ENCODE measurements at regions not wholly inside any gene's neighbourhood (a gene's known extent, or its start where the extent isn't known, plus 50 kb on each side); places are given as distances from the start of the nearest gene placed in this dataset.

DNA sequence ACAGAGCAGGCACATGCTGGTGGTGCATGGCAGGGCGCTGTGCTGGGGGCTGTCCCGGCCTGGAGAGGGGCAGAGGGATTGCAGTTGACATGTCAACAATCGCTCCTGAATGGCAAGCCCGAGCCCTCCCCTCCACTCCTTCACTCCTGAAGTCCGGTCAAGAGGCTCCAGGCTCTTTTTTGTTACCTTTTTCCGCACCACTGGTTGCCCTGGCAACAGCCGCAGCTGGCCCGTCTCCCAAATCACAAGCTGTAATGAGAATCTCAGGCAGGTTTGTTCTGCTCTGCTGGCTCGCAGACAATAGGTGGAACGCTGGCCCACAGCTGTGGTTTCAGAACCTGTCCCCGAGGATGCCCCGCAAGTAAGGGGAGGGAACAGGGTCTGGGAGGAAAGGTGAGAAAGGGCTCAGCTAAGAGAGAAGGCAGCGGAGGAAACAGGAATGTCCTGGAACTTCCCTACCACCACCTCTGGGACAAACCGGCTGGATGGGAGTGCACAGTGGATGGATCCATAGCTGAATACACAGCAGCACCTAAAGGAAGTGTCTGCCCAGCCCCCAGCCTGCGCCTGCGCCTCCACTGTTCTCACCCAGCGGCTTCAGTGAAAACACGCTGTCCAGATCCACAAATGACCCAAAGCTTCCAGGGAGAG is 58.9 kb downstream of the CALML3 start:
- H3K27ac Mint-ChIP-seq (ENCODE audit: unreplicated experiment) = peak overlapping the region; percentile 19
- peaks cover 9% of the 10 kb centered on the region for H3K36me3 Mint-ChIP-seq (ENCODE audit: insufficient read depth, unreplicated experiment)
- TF ChIP-seq, protein P1, sequence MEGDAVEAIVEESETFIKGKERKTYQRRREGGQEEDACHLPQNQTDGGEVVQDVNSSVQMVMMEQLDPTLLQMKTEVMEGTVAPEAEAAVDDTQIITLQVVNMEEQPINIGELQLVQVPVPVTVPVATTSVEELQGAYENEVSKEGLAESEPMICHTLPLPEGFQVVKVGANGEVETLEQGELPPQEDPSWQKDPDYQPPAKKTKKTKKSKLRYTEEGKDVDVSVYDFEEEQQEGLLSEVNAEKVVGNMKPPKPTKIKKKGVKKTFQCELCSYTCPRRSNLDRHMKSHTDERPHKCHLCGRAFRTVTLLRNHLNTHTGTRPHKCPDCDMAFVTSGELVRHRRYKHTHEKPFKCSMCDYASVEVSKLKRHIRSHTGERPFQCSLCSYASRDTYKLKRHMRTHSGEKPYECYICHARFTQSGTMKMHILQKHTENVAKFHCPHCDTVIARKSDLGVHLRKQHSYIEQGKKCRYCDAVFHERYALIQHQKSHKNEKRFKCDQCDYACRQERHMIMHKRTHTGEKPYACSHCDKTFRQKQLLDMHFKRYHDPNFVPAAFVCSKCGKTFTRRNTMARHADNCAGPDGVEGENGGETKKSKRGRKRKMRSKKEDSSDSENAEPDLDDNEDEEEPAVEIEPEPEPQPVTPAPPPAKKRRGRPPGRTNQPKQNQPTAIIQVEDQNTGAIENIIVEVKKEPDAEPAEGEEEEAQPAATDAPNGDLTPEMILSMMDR (IDR thresholded peaks at IDR 0.05; ENCODE audit: unreplicated experiment) = no peak
- no peak for DNase-seq
- intact Hi-C loops (cut with micrococcal nuclease; ENCODE audit: unreplicated experiment) = loop anchor here (2.0 kb wide), 1 partner anchor 37 kb away; no protein-coding TSS in a partner anchor
- no peaks in the 10 kb centered on the region for H3K9me3 Mint-ChIP-seq (ENCODE audit: low read depth, unreplicated experiment)
- peaks cover 38% of the 10 kb centered on the region for H3K4me1 Mint-ChIP-seq (ENCODE audit: low read depth, unreplicated experiment)
- no TSS peak for BruUV-seq (replicated peaks)
- H3K27me3 Mint-ChIP-seq (ENCODE audit: unreplicated experiment) = no peaks in the 10 kb centered on the region
- CTCF ChIA-PET = interaction anchor here (0.6 to 4.0 kb wide), 3 partner anchors 29 to 36 kb away, joined by 3 to 13 read pairs (median 3); no protein-coding TSS in a partner anchor
- no peak overlapping the region for H3K4me3 Mint-ChIP-seq (ENCODE audit: low read depth, unreplicated experiment)

DNA sequence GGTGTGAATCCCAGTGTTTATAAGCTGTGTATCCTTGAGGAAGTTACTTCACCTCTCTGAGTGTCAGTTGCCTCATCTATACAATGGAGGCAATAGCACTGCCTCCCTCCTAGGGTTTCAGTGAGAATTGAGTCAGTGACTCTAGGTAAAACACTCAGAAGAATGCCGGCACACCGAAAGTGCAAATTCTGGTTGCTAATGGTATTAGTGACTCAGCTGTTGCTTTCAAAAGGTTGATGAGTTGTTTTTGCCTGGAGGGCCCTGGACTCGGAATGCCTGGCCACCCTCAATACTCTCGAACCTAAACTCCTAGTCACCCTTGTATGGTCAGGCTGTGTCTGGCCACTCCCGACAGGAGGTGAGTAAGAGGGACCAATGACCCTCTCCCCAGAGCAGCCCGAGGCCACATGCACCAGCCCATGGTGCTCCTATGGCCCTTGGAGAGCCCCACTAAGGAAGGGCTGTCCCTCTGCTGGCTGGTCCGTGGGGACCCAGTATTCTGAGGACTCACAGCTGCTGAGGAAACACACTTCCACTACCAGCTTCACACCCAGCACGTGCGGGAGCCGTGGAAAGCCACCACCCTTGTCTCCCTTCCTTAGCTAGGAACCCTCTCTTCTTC is 60.2 kb downstream of the CALML3 start:
- Mint-ChIP-seq H3K4me3 (ENCODE audit: low read depth, unreplicated experiment) (no peak overlapping the region), H3K4me1 (ENCODE audit: low read depth, unreplicated experiment) (peaks cover 45% of the 10 kb centered on the region), H3K9me3 (ENCODE audit: low read depth, unreplicated experiment) (no peaks in the 10 kb centered on the region), H3K27me3 (ENCODE audit: unreplicated experiment) (no peaks in the 10 kb centered on the region), H3K27ac (ENCODE audit: unreplicated experiment) (peak overlapping the region; percentile 67), H3K36me3 (ENCODE audit: insufficient read depth, unreplicated experiment) (peaks cover 9% of the 10 kb centered on the region)
- CTCF ChIA-PET = interaction anchor here (0.6 to 4.0 kb wide), 7 partner anchors 12 to 103 kb away, joined by 3 to 13 read pairs (median 4); no protein-coding TSS in a partner anchor
- no TSS peak for BruUV-seq (replicated peaks)
- TF ChIP-seq, protein P1 (IDR thresholded peaks at IDR 0.05; ENCODE audit: unreplicated experiment) = no peak
- peak; percentile 60 for DNase-seq
- intact Hi-C loops (cut with micrococcal nuclease; ENCODE audit: unreplicated experiment) = loop anchor here (2.0 kb wide), 1 partner anchor 38 kb away; no protein-coding TSS in a partner anchor

DNA sequence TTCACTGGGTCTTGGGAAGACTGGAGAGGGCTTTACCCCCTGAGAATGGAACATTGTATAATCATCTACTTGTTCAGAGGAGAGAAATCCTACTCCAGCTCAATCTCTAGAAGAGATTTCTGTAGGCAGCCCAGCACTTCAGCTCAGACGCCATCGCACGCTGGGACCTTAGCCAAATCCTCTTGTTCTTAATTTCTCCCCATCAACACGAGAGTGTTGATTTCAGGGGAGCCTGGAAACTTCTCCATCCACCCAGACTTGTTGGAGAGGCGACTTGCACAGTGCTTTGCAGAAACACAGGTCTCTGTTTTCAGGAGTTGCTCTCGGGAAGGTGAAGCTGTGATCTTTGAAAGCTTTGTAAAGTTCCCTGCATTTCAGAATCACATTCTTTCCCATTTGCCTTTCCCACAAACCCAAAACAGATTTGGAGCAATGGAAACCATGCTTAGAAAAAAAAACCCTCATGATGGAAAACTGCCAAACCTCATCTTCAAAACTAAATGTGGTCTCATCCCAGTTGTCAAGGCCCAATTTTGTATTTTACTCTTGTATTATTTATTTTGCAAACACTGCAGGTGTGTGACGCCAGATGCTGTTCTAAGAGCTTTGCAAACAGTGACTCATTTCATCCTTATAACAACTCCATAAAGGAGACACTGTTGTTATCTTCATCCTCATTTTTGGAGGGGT is 60.9 kb downstream of the CALML3 start:
- no peak for DNase-seq
- H3K9me3 Mint-ChIP-seq (ENCODE audit: low read depth, unreplicated experiment) = no peaks in the 10 kb centered on the region
- no TSS peak for BruUV-seq (replicated peaks)
- CTCF ChIA-PET = interaction anchor here (0.9 to 4.0 kb wide), 4 partner anchors 24 to 38 kb away, joined by 4 to 13 read pairs (median 4); no protein-coding TSS in a partner anchor
- TF ChIP-seq, protein P1 (IDR thresholded peaks at IDR 0.05; ENCODE audit: unreplicated experiment) = no peak
- H3K36me3 Mint-ChIP-seq (ENCODE audit: insufficient read depth, unreplicated experiment) = peaks cover 9% of the 10 kb centered on the region
- H3K4me3 Mint-ChIP-seq (ENCODE audit: low read depth, unreplicated experiment) = no peak overlapping the region
- peaks cover 48% of the 10 kb centered on the region for H3K4me1 Mint-ChIP-seq (ENCODE audit: low read depth, unreplicated experiment)
- H3K27ac Mint-ChIP-seq (ENCODE audit: unreplicated experiment) = peak overlapping the region; percentile 67
- intact Hi-C loops (cut with micrococcal nuclease; ENCODE audit: unreplicated experiment) = loop anchor here (2.0 kb wide), 1 partner anchor 39 kb away; no protein-coding TSS in a partner anchor
- no peaks in the 10 kb centered on the region for H3K27me3 Mint-ChIP-seq (ENCODE audit: unreplicated experiment)

Data from Calu3 (cell line).